Activated CD8-positive, alpha-beta memory T cell treated with anti-CD3 and anti-CD28 coated beads, Interleukin-2, amount 10 ng/mL, durations not matched to agents 7 days and 5 days (primary cell): ENCODE measurements at regions not wholly inside any gene's neighbourhood (a gene's known extent, or its start where the extent isn't known, plus 50 kb on each side); places are given as distances from the start of the nearest gene placed in this dataset.
"Not testable (repeated sequence)": the region's sequence is repeated elsewhere in the genome, so short reads cannot be mapped to it uniquely, and the experiment has no call there.

Source experiments
- ATAC-seq: fragments of 150-1000 bp; cut with Tn5 transposase; one replicate; pipeline ENCODE4 v1.10.0; 2021; ENCODE audit warnings: moderate library complexity
- CTCF ChIA-PET: fragments of 350-600 bp; sonication (Branson Sonifier 250); formaldehyde crosslinking; loops from one replicate; lab custom pipeline; 2021; ENCODE audit warnings: antibody characterized with exemption; lab: Charles Lee
- DNase-seq: peaks from one replicate; pipeline ENCODE4 v3.0.0-alpha.2; 2020
- H3K27ac Mint-ChIP-seq: one replicate; pipeline ENCODE4 v1.8.0; 2021; ENCODE audit warnings: mild to moderate bottlenecking, mixed read lengths
- H3K27me3 Mint-ChIP-seq: one replicate; pipeline ENCODE4 v1.8.0; 2021; ENCODE audit warnings: mixed read lengths
- H3K36me3 Mint-ChIP-seq: one replicate; pipeline ENCODE4 v1.8.0; 2021; ENCODE audit warnings: mild to moderate bottlenecking, mixed read lengths
- H3K4me1 Mint-ChIP-seq: one replicate; pipeline ENCODE4 v1.8.0; 2021; ENCODE audit warnings: mixed read lengths
- H3K4me3 Mint-ChIP-seq: one replicate; pipeline ENCODE4 v1.8.0; 2021; ENCODE audit warnings: mild to moderate bottlenecking, moderate library complexity, mixed read lengths
- H3K9me3 Mint-ChIP-seq: one replicate; pipeline ENCODE4 v1.8.0; 2022; ENCODE audit warnings: low read depth, mixed read lengths

GRCh38 chr1:245085508-245086095 lies 69.2 kb upstream of the KIF26B start:
- CTCF ChIA-PET: no interaction called here
- ATAC-seq: peak; percentile 67
- H3K4me1 Mint-ChIP-seq: peaks cover 10% of the 10 kb centered on the region
- H3K27ac Mint-ChIP-seq: no peak overlapping the region
- no peak overlapping the region for H3K4me3 Mint-ChIP-seq
- DNase-seq: peak; percentile 46
- no peaks in the 10 kb centered on the region for H3K36me3 Mint-ChIP-seq
- no peaks in the 10 kb centered on the region for H3K27me3 Mint-ChIP-seq
- no peaks in the 10 kb centered on the region for H3K9me3 Mint-ChIP-seq

GRCh38 chr1:245084551-245084950 lies 70.2 kb upstream of the KIF26B start:
- H3K9me3 Mint-ChIP-seq: no peaks in the 10 kb centered on the region
- no peak overlapping the region for H3K27ac Mint-ChIP-seq
- peaks cover 10% of the 10 kb centered on the region for H3K4me1 Mint-ChIP-seq
- CTCF ChIA-PET: no interaction called here
- DNase-seq (no peak), ATAC-seq (no peak)
- no peaks in the 10 kb centered on the region for H3K36me3 Mint-ChIP-seq
- no peaks in the 10 kb centered on the region for H3K27me3 Mint-ChIP-seq
- H3K4me3 Mint-ChIP-seq: no peak overlapping the region

- DNase-seq (no peak), ATAC-seq (no peak)
- no peak overlapping the region for H3K27ac Mint-ChIP-seq
- CTCF ChIA-PET: no interaction called here
- no peaks in the 10 kb centered on the region for H3K9me3 Mint-ChIP-seq
- H3K27me3 Mint-ChIP-seq: peaks cover 5% of the 10 kb centered on the region
- H3K4me3 Mint-ChIP-seq: no peak overlapping the region
- no peaks in the 10 kb centered on the region for H3K36me3 Mint-ChIP-seq
- no peaks in the 10 kb centered on the region for H3K4me1 Mint-ChIP-seq
Measured at GRCh38 chr1:245079021-245079609, 75.7 kb upstream of the KIF26B start.

- H3K4me1 Mint-ChIP-seq: no peaks in the 10 kb centered on the region
- H3K4me3 Mint-ChIP-seq: no peak overlapping the region
- peaks cover 5% of the 10 kb centered on the region for H3K27me3 Mint-ChIP-seq
- DNase-seq (no peak), ATAC-seq (no peak)
- H3K9me3 Mint-ChIP-seq: peaks cover 2% of the 10 kb centered on the region
- no peak overlapping the region for H3K27ac Mint-ChIP-seq
- H3K36me3 Mint-ChIP-seq: no peaks in the 10 kb centered on the region
- CTCF ChIA-PET: no interaction called here
Measured at GRCh38 chr1:245074898-245075297, 79.9 kb upstream of the KIF26B start.

GRCh38 chr1:245074232-245074747 lies 80.5 kb upstream of the KIF26B start:
- peaks cover 2% of the 10 kb centered on the region for H3K9me3 Mint-ChIP-seq
- CTCF ChIA-PET: no interaction called here
- H3K4me3 Mint-ChIP-seq: no peak overlapping the region

GRCh38 chr1:245070836-245071615 lies 83.8 kb upstream of the KIF26B start:
- H3K36me3 Mint-ChIP-seq: no peaks in the 10 kb centered on the region
- H3K27ac Mint-ChIP-seq: no peak overlapping the region
- ATAC-seq: no peak
- no peak overlapping the region for H3K4me3 Mint-ChIP-seq
- no peaks in the 10 kb centered on the region for H3K27me3 Mint-ChIP-seq
- no peaks in the 10 kb centered on the region for H3K4me1 Mint-ChIP-seq
- peaks cover 2% of the 10 kb centered on the region for H3K9me3 Mint-ChIP-seq
- CTCF ChIA-PET: no interaction called here
- no peak for DNase-seq

More at GRCh38 chr1:245074232-245074747, 80.5 kb upstream of the KIF26B start:
- Mint-ChIP-seq H3K27me3 (peaks cover 5% of the 10 kb centered on the region), H3K27ac (no peak overlapping the region), H3K4me1 (no peaks in the 10 kb centered on the region), H3K36me3 (no peaks in the 10 kb centered on the region)
- no peak for DNase-seq
- ATAC-seq: no peak

GRCh38 chr1:245067257-245067656 lies 87.5 kb upstream of the KIF26B start:
- ATAC-seq: no peak
- Mint-ChIP-seq H3K27ac (no peak overlapping the region), H3K36me3 (no peaks in the 10 kb centered on the region), H3K27me3 (no peaks in the 10 kb centered on the region), H3K4me1 (peaks cover 2% of the 10 kb centered on the region), H3K9me3 (no peaks in the 10 kb centered on the region), H3K4me3 (no peak overlapping the region)
- CTCF ChIA-PET: no interaction called here
- DNase-seq: no peak

- ATAC-seq (no peak), DNase-seq (no peak)
Measured at GRCh38 chr1:245062741-245063305, 92.0 kb upstream of the KIF26B start.

GRCh38 chr1:245061808-245062207 lies 93.0 kb upstream of the KIF26B start:
- ATAC-seq, H3K4me1 Mint-ChIP-seq, H3K27ac Mint-ChIP-seq, H3K36me3 Mint-ChIP-seq, DNase-seq, H3K9me3 Mint-ChIP-seq, H3K27me3 Mint-ChIP-seq, H3K4me3 Mint-ChIP-seq, CTCF ChIA-PET: not testable (repeated sequence)

More at GRCh38 chr1:245062741-245063305, 92.0 kb upstream of the KIF26B start:
- H3K4me1 Mint-ChIP-seq: peaks cover 2% of the 10 kb centered on the region
- no peaks in the 10 kb centered on the region for H3K9me3 Mint-ChIP-seq
- no peaks in the 10 kb centered on the region for H3K36me3 Mint-ChIP-seq
- no peak overlapping the region for H3K27ac Mint-ChIP-seq
- H3K27me3 Mint-ChIP-seq: peaks cover 2% of the 10 kb centered on the region
- H3K4me3 Mint-ChIP-seq: no peak overlapping the region
- CTCF ChIA-PET: interaction anchor here (1.0 kb wide), 1 partner anchor 20 kb away, joined by 3 read pairs; no protein-coding TSS in a partner anchor

GRCh38 chr1:245060684-245061374 lies 94.0 kb upstream of the KIF26B start:
- DNase-seq (no peak), ATAC-seq (no peak)
- Mint-ChIP-seq H3K9me3 (no peaks in the 10 kb centered on the region), H3K27me3 (peaks cover 2% of the 10 kb centered on the region), H3K4me1 (peaks cover 2% of the 10 kb centered on the region), H3K36me3 (no peaks in the 10 kb centered on the region), H3K4me3 (no peak overlapping the region), H3K27ac (no peak overlapping the region)
- CTCF ChIA-PET: interaction anchor here (1.6 kb wide), 1 partner anchor 18 kb away, joined by 5 read pairs; no protein-coding TSS in a partner anchor

GRCh38 chr1:245059806-245060424 lies 94.9 kb upstream of the KIF26B start:
- Mint-ChIP-seq H3K9me3 (no peaks in the 10 kb centered on the region), H3K4me1 (peaks cover 2% of the 10 kb centered on the region), H3K27me3 (peaks cover 2% of the 10 kb centered on the region), H3K4me3 (no peak overlapping the region), H3K36me3 (no peaks in the 10 kb centered on the region), H3K27ac (no peak overlapping the region)
- ATAC-seq: no peak
- no peak for DNase-seq
- CTCF ChIA-PET: interaction anchor here (1.6 kb wide), 1 partner anchor 17 kb away, joined by 5 read pairs; no protein-coding TSS in a partner anchor

- CTCF ChIA-PET: no interaction called here
- Mint-ChIP-seq H3K27me3 (peaks cover 2% of the 10 kb centered on the region), H3K4me3 (no peak overlapping the region), H3K27ac (no peak overlapping the region), H3K9me3 (no peaks in the 10 kb centered on the region), H3K4me1 (peaks cover 7% of the 10 kb centered on the region), H3K36me3 (no peaks in the 10 kb centered on the region)
- no peak for DNase-seq
- no peak for ATAC-seq
Measured at GRCh38 chr1:245058882-245059281, 95.9 kb upstream of the KIF26B start.
